ENCODE measurements at regions not wholly inside any gene's neighbourhood (a gene's known extent, or its start where the extent isn't known, plus 50 kb on each side); places are given as distances from the start of the nearest gene placed in this dataset.
"Not testable (repeated sequence)": the region's sequence is repeated elsewhere in the genome, so short reads cannot be mapped to it uniquely, and the experiment has no call there.

DNA sequence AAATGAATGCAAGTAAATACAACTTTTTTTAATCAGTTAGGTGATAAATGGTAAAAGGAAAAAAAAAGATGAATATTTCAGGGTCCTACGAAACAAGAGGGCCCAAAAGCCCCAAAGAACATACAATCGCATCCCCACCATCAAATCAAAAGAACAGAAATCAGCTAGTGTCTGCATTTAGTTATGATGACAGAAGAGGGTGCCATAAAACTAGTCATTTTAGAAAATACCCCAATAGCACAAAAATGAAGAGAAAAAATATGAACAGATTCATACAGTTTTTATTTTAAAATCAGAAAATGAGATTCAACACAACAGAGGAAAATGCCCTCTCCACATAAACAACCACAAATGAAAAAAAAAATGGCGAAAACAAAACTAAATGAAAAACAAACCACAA, 905.5 kb downstream of the REEP3 start:
- Histone ChIP-seq H3K36me3 (replicated peaks; ENCODE audit: low read depth, low read length) (no peaks in the 10 kb centered on the region), H3K4me1 (ENCODE audit: low read length) (no peaks in the 10 kb centered on the region), H3K79me2 (ENCODE audit: low read length) (no peaks in the 10 kb centered on the region), H4K20me1 (ENCODE audit: insufficient read depth, low read length) (no peaks in the 10 kb centered on the region), H2AFZ (ENCODE audit: low read depth, low read length) (no peak overlapping the region), H3K27ac (ENCODE audit: low read length) (no peak overlapping the region), H3K9ac (ENCODE audit: low read length) (no peak overlapping the region), H3K9me3 (ENCODE audit: insufficient read depth, low read length) (no peaks in the 10 kb centered on the region), H3K4me3 (ENCODE audit: low read length) (no peak overlapping the region), H3K27me3 (ENCODE audit: low read depth, low read length) (no peaks in the 10 kb centered on the region), H3K4me2 (ENCODE audit: low read length) (no peak overlapping the region)
- TF ChIP-seq, protein P1, sequence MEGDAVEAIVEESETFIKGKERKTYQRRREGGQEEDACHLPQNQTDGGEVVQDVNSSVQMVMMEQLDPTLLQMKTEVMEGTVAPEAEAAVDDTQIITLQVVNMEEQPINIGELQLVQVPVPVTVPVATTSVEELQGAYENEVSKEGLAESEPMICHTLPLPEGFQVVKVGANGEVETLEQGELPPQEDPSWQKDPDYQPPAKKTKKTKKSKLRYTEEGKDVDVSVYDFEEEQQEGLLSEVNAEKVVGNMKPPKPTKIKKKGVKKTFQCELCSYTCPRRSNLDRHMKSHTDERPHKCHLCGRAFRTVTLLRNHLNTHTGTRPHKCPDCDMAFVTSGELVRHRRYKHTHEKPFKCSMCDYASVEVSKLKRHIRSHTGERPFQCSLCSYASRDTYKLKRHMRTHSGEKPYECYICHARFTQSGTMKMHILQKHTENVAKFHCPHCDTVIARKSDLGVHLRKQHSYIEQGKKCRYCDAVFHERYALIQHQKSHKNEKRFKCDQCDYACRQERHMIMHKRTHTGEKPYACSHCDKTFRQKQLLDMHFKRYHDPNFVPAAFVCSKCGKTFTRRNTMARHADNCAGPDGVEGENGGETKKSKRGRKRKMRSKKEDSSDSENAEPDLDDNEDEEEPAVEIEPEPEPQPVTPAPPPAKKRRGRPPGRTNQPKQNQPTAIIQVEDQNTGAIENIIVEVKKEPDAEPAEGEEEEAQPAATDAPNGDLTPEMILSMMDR (IDR thresholded peaks at IDR 0.05; ENCODE audit: low read depth, low read length): no peak
- TF ChIP-seq EZH2phosphoT487 (IDR thresholded peaks at IDR 0.05; ENCODE audit: low read depth): no peak

DNA sequence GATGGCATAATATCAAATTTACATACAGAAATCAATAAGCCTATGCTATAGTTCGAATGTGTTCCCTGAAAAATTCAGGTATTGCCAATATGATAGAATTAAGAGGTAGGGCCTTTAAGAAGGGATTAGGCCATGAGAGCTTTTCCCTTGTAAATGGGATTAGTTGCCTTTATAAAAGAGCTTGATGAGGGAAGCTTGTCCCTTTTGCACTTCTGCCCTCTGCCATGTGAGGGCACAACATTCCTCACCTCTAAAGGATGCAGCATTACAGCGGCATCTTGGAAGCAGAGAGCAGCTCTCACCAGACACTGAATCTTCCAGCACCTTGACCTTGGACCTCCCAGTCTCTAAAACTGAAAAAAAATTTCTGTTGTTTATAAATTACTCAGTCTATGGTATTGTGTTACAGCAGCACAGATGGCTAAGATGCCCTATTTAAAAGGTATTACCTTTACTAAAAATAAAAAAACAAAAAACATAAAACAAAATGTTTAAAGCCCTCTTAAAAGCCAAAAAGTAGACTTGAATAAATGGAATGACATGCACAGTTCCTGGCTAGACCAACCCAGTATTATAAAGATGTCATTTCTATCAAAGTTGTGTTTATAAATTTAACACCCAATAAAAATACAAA, 909.6 kb downstream of the REEP3 start:
- H3K4me3 ChIP-seq (ENCODE audit: low read length): no peak overlapping the region
- no peak overlapping the region for H3K4me2 ChIP-seq (ENCODE audit: low read length)
- no peaks in the 10 kb centered on the region for H3K4me1 ChIP-seq (ENCODE audit: low read length)
- H3K79me2 ChIP-seq (ENCODE audit: low read length): no peaks in the 10 kb centered on the region
- no peaks in the 10 kb centered on the region for H3K27me3 ChIP-seq (ENCODE audit: low read depth, low read length)
- H3K9me3 ChIP-seq (ENCODE audit: insufficient read depth, low read length): no peaks in the 10 kb centered on the region
- H4K20me1 ChIP-seq (ENCODE audit: insufficient read depth, low read length): no peaks in the 10 kb centered on the region
- no peak overlapping the region for H3K27ac ChIP-seq (ENCODE audit: low read length)
- TF ChIP-seq EZH2phosphoT487 (IDR thresholded peaks at IDR 0.05; ENCODE audit: low read depth): no peak
- TF ChIP-seq, protein P1 (IDR thresholded peaks at IDR 0.05; ENCODE audit: low read depth, low read length): peak; percentile 19; the same call in 1 of the 2 replicates
- H3K36me3 ChIP-seq (replicated peaks; ENCODE audit: low read depth, low read length): no peaks in the 10 kb centered on the region
- H2AFZ ChIP-seq (ENCODE audit: low read depth, low read length): no peak overlapping the region
- no peak overlapping the region for H3K9ac ChIP-seq (ENCODE audit: low read length)

DNA sequence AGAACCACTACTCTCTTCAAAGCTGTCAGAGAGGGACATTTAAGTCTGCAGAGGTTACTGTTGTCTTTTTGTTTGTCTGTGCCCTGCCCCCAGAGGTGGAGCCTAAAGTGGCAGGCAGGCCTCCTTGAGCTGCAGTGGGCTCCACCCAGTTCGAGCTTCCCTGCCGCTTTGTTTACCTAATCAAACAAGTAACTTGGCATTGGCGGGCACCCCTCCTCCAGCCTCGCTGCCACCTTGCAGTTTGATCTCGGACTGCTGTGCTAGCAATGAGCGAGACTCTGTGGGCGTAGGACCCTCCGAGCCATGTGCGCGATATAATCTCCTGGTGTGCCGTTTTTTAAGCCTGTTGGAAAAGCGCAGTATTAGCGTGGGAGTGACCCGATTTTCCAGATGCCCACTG, 920.7 kb downstream of the REEP3 start:
- H4K20me1 ChIP-seq (ENCODE audit: insufficient read depth, low read length); H3K4me1 ChIP-seq (ENCODE audit: low read length); H3K9me3 ChIP-seq (ENCODE audit: insufficient read depth, low read length); H3K27ac ChIP-seq (ENCODE audit: low read length); H3K4me3 ChIP-seq (ENCODE audit: low read length); H3K79me2 ChIP-seq (ENCODE audit: low read length); H3K9ac ChIP-seq (ENCODE audit: low read length); H3K36me3 ChIP-seq (replicated peaks; ENCODE audit: low read depth, low read length); H2AFZ ChIP-seq (ENCODE audit: low read depth, low read length); H3K4me2 ChIP-seq (ENCODE audit: low read length); H3K27me3 ChIP-seq (ENCODE audit: low read depth, low read length): not testable (repeated sequence)

DNA sequence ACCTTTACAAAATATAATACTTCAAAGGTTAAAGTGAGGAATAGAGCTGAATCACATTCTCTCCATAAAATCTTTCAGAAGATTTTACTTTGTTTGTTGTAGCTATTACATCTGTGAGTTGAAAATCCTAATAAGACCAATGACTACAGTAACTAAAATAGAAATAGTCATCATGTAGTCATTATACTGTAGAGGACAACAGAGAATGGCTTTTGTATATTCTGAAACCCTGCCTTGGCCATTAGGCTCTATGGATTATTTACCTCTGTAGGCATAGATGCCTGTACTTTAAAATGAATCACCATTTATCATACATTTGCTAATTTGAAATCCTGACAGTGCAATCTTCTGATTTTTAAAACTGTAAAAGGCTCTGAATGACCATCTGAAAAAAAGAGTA, 923.0 kb downstream of the REEP3 start:
- no peaks in the 10 kb centered on the region for H3K36me3 ChIP-seq (replicated peaks; ENCODE audit: low read depth, low read length)
- H2AFZ ChIP-seq (ENCODE audit: low read depth, low read length): no peak overlapping the region
- no peaks in the 10 kb centered on the region for H3K79me2 ChIP-seq (ENCODE audit: low read length)
- H3K4me1 ChIP-seq (ENCODE audit: low read length): no peaks in the 10 kb centered on the region
- H4K20me1 ChIP-seq (ENCODE audit: insufficient read depth, low read length): no peaks in the 10 kb centered on the region
- H3K27ac ChIP-seq (ENCODE audit: low read length): no peak overlapping the region
- TF ChIP-seq EZH2phosphoT487 (IDR thresholded peaks at IDR 0.05; ENCODE audit: low read depth): no peak
- TF ChIP-seq, protein P1 (IDR thresholded peaks at IDR 0.05; ENCODE audit: low read depth, low read length): no peak
- no peak overlapping the region for H3K9ac ChIP-seq (ENCODE audit: low read length)
- H3K9me3 ChIP-seq (ENCODE audit: insufficient read depth, low read length): no peaks in the 10 kb centered on the region
- no peak overlapping the region for H3K4me2 ChIP-seq (ENCODE audit: low read length)
- no peaks in the 10 kb centered on the region for H3K27me3 ChIP-seq (ENCODE audit: low read depth, low read length)
- H3K4me3 ChIP-seq (ENCODE audit: low read length): no peak overlapping the region
